NCI-H2196 (cell line): ENCODE measurements at regions not wholly inside any gene's neighbourhood (a gene's known extent, or its start where the extent isn't known, plus 50 kb on each side); places are given as distances from the start of the nearest gene placed in this dataset.
A peak's percentile ranks its signal among the peaks of the same experiment; 100 is the strongest.

Experiments
- DNase-seq: peaks from one replicate; lab custom pipeline; 2025; ENCODE audit not compliant: unreplicated experiment; lab: John Stamatoyannopoulos, UW

DNA sequence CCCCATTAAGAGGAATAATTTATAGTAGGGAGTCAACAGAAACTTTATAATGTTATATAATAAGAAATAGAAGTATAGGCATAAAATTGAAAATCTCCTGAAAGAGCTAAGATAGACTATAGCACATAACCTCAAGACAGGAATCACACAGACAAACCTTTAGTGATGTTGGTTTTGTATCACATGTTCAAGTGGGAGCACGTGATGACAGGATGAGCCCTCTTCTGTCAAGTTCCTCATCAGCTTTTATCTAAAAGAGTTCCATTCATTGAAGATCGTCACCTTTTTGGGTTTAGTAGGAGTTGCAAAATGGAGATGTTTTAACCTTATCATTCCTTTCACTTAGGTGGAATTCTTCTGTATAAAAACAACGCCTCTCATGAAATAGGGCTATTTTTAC lies 127.0 kb downstream of the MCHR2 start:
- no peak for DNase-seq

DNA sequence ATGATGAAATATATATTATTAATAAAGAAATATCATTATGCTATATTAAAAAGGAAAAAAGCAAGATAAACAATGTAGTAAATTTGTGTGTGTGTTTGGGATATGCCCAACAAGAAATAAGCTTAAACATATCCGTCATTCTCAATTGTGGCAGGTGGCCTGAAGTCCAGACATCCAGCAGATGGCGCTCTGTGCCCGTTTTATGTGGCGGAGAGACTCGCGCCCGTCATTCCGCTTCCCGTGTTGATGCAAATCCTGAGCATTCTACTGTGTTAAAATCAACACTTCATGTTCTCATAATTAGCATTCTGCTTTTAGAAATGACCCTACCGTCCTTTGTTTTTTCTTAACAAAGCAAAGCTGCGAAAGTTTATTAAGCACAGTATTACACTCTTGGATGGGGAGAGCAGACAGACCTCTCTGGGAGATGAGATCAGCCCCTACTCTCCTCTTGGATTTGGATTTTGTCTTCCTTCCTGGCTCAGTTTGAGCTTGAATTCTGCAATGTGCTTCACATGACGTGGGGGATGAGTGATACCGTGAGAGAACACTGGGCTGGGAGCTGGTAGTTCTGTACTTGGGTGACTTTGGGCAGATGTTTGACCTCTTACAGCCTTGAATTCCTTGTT lies 125.8 kb downstream of the MCHR2 start:
- DNase-seq = peak; percentile 79
